K562 (cell line): ENCODE measurements at regions not wholly inside any gene's neighbourhood (a gene's known extent, or its start where the extent isn't known, plus 50 kb on each side); places are given as distances from the start of the nearest gene placed in this dataset.

Experiments used
- BCOR ChIP-seq: fragments of 450-650 bp; IDR thresholded peaks from 2 replicates; pipeline ENCODE4 v1.6.1; 2016
- EGR1 ChIP-seq: fragments of 450-650 bp; conservative IDR thresholded peaks from 2 replicates; pipeline ENCODE4 v1.6.1; 2017; ENCODE audit warnings: mild to moderate bottlenecking
- FOXK2 ChIP-seq, 2 experiments: fragments of 450-650 bp; IDR thresholded peaks in 1 of 2; conservative IDR thresholded peaks in 1 of 2; 2 replicates each; pipeline ENCODE4 v1.6.1; 2016; ENCODE audit warnings: low read depth in 2 of 2, mild to moderate bottlenecking in 1 of 2
- MEIS2 ChIP-seq: fragments of 450-650 bp; IDR thresholded peaks from 2 replicates; pipeline ENCODE4 v1.6.1; 2014; ENCODE audit warnings: mild to moderate bottlenecking; ENCODE audit not compliant: partially characterized antibody
- MYC ChIP-seq, 2 experiments: fragments of 250-450 bp in 1 of 2; sonication (Bioruptor Pico) in 1 of 2; IDR thresholded peaks; 2 replicates each; pipeline versions ENCODE4 v1.5.1 to v1.6.1; 2012 to 2021; ENCODE audit warnings: low read depth in 2 of 2, borderline replicate concordance in 1 of 2, improper control_type of control experiment in 1 of 2, low read length in 1 of 2, mild to moderate bottlenecking in 1 of 2, moderate library complexity in 1 of 2
- NR3C1 ChIP-seq: sonication (generic); formaldehyde crosslinking; IDR thresholded peaks from 2 replicates; pipeline ENCODE4 v1.8.1; 2022; ENCODE audit warnings: missing genetic modification reagents
- SETDB1 ChIP-seq: IDR thresholded peaks from one replicate; pipeline ENCODE4 v1.6.1; 2012; ENCODE audit warnings: low read length, control low read depth, inconsistent platforms
- TCFL5 ChIP-seq: fragments of 250-450 bp; sonication (Bioruptor Pico); conservative IDR thresholded peaks from 2 replicates; pipeline ENCODE4 v1.6.1; 2021; ENCODE audit warnings: mild to moderate bottlenecking, moderate library complexity, matching md5 sums
- ZKSCAN8 ChIP-seq: fragments of 200-800 bp; sonication (Bioruptor generic); IDR thresholded peaks from 2 replicates; pipeline ENCODE4 v1.6.1; 2016; ENCODE audit warnings: missing genetic modification characterization, missing compliant biosample characterization
- ZNF57 ChIP-seq: fragments of 450-650 bp; formaldehyde crosslinking; IDR thresholded peaks from 2 replicates; pipeline ENCODE4 v1.4.0; 2020; ENCODE audit warnings: mild to moderate bottlenecking, moderate library complexity
- TF ChIP-seq, protein P1 (sequence below), 3 experiments: IDR thresholded peaks in 2 of 3; conservative IDR thresholded peaks in 1 of 3; 2 replicates each; pipeline ENCODE4 v1.5.1; 2011 to 2012; ENCODE audit warnings: low read length in 3 of 3, mild to moderate bottlenecking in 3 of 3, control low read depth in 2 of 3, improper control_type of control experiment in 1 of 3, inconsistent platforms in 1 of 3, low read depth in 1 of 3, mixed read lengths in 1 of 3, moderate library complexity in 1 of 3; ENCODE audit not compliant: insufficient read depth in 2 of 3
- TF ChIP-seq, protein P2 (sequence below): fragments of 450-650 bp; IDR thresholded peaks from 2 replicates; pipeline ENCODE4 v1.6.1; 2018; ENCODE audit not compliant: partially characterized antibody

- TF ChIP-seq, protein P1, sequence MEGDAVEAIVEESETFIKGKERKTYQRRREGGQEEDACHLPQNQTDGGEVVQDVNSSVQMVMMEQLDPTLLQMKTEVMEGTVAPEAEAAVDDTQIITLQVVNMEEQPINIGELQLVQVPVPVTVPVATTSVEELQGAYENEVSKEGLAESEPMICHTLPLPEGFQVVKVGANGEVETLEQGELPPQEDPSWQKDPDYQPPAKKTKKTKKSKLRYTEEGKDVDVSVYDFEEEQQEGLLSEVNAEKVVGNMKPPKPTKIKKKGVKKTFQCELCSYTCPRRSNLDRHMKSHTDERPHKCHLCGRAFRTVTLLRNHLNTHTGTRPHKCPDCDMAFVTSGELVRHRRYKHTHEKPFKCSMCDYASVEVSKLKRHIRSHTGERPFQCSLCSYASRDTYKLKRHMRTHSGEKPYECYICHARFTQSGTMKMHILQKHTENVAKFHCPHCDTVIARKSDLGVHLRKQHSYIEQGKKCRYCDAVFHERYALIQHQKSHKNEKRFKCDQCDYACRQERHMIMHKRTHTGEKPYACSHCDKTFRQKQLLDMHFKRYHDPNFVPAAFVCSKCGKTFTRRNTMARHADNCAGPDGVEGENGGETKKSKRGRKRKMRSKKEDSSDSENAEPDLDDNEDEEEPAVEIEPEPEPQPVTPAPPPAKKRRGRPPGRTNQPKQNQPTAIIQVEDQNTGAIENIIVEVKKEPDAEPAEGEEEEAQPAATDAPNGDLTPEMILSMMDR (IDR thresholded peaks at IDR 0.05 in 2 of 3, conservative IDR thresholded peaks at IDR 0.05 in 1 of 3; ENCODE audit: insufficient read depth in 2 of 3, low read depth in 1 of 3, low read length in 3 of 3), result no peak
- TF ChIP-seq SETDB1, result no peak
- TF ChIP-seq ZNF57, result no peak
- no peak for TF ChIP-seq BCOR
- TF ChIP-seq MEIS2, result no peak
- TF ChIP-seq NR3C1 (CRISPR knock-in tag), result no peak
- TF ChIP-seq MYC (IDR thresholded peaks at IDR 0.05; ENCODE audit: low read depth, low read length), result no peak
- TF ChIP-seq MYC (CRISPR knock-in tag; IDR thresholded peaks at IDR 0.05; ENCODE audit: borderline replicate concordance, low read depth), result no peak
- TF ChIP-seq TCFL5 (CRISPR knock-in tag), result no peak
- no peak for TF ChIP-seq FOXK2 (conservative IDR thresholded peaks at IDR 0.05 in 1 of 2, IDR thresholded peaks at IDR 0.05 in 1 of 2; ENCODE audit: low read depth in 2 of 2)
- TF ChIP-seq, protein P2, sequence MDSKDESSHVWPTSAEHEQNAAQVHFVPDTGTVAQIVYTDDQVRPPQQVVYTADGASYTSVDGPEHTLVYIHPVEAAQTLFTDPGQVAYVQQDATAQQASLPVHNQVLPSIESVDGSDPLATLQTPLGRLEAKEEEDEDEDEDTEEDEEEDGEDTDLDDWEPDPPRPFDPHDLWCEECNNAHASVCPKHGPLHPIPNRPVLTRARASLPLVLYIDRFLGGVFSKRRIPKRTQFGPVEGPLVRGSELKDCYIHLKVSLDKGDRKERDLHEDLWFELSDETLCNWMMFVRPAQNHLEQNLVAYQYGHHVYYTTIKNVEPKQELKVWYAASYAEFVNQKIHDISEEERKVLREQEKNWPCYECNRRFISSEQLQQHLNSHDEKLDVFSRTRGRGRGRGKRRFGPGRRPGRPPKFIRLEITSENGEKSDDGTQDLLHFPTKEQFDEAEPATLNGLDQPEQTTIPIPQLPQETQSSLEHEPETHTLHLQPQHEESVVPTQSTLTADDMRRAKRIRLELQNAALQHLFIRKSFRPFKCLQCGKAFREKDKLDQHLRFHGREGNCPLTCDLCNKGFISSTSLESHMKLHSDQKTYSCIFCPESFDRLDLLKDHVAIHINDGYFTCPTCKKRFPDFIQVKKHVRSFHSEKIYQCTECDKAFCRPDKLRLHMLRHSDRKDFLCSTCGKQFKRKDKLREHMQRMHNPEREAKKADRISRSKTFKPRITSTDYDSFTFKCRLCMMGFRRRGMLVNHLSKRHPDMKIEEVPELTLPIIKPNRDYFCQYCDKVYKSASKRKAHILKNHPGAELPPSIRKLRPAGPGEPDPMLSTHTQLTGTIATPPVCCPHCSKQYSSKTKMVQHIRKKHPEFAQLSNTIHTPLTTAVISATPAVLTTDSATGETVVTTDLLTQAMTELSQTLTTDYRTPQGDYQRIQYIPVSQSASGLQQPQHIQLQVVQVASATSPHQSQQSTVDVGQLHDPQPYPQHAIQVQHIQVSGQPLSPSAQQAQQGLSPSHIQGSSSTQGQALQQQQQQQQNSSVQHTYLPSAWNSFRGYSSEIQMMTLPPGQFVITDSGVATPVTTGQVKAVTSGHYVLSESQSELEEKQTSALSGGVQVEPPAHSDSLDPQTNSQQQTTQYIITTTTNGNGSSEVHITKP, result no peak
- TF ChIP-seq EGR1, result no peak
- no peak for TF ChIP-seq ZKSCAN8
Measured at GRCh38 chr19:5269279-5269678, 71.3 kb downstream of the PTPRS start.
